KOPT-K1 (cell line): ENCODE measurements at regions not wholly inside any gene's neighbourhood (a gene's known extent, or its start where the extent isn't known, plus 50 kb on each side); places are given as distances from the start of the nearest gene placed in this dataset.

ENCODE experiments used
- H3K27ac ChIP-seq: fragments of 200-600 bp; sonication (generic); 2 replicates; pipeline ENCODE4 v1.5.1; 2016; ENCODE audit warnings: antibody characterized with exemption, mild to moderate bottlenecking, low read depth, low read length; ENCODE audit not compliant: poor library complexity, severe bottlenecking
- H3K36me3 ChIP-seq: fragments of 200-600 bp; sonication (generic); 2 replicates; pipeline ENCODE4 v1.5.1; 2017; ENCODE audit warnings: antibody characterized with exemption, mild to moderate bottlenecking, low read length, moderate library complexity; ENCODE audit not compliant: insufficient read depth
- H3K9me3 ChIP-seq: fragments of 200-600 bp; sonication (generic); 2 replicates; pipeline ENCODE4 v1.5.1; 2017; ENCODE audit warnings: antibody characterized with exemption, low read length, mild to moderate bottlenecking; ENCODE audit not compliant: insufficient read depth, poor library complexity, severe bottlenecking

DNA sequence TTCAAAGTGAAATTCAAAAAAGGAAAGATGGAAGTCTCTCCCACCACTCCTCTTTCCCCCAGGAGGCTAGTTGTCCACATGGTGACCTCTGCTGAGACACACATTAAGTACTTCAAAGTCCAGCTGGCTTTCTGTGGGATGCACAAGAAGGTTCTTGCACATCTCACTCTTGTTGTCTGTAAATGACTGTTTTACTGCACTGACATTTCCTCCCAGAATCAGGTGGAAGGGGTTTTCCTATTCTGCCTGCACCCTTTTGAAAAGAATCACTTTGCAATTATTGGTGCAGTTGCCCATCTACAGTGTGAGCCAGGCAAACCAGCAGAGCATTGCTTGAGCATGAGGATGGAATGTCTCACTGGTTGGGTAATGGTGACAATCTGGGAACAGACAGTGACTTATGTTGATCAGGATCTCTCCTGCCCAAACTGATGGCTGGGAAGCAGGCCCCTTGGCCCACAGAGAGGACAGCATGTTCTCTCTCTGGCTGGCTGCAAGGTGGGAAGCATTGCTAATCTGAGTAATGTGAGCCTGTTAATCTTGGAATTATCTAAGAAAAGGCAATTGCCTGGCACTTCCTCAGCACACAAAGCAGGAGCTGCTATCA lies 347.7 kb upstream of the SATB1 start:
- no peaks in the 10 kb centered on the region for H3K36me3 ChIP-seq
- H3K9me3 ChIP-seq, result no peaks in the 10 kb centered on the region
- H3K27ac ChIP-seq, result no peak overlapping the region

DNA sequence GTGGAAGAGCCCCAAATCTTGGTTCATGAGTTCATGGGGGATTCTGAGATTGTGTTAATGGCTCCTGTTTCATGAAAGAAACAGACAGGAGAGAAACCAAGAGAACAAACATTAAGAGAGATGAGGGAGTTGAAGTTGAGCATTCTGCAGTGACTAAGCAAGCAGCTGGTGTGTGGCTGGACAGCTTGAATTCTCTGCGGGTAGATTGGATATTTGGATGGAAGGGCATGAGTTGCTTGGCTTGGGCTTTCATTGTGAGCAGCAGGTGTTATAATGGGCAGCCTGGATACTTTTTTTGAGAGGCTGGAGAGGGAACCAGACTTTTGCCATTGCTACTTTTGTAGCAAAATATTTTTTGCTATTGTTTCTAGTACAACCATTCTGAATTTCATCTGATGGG lies 346.8 kb upstream of the SATB1 start:
- Histone ChIP-seq H3K36me3 (no peaks in the 10 kb centered on the region), H3K27ac (no peak overlapping the region), H3K9me3 (no peaks in the 10 kb centered on the region)

DNA sequence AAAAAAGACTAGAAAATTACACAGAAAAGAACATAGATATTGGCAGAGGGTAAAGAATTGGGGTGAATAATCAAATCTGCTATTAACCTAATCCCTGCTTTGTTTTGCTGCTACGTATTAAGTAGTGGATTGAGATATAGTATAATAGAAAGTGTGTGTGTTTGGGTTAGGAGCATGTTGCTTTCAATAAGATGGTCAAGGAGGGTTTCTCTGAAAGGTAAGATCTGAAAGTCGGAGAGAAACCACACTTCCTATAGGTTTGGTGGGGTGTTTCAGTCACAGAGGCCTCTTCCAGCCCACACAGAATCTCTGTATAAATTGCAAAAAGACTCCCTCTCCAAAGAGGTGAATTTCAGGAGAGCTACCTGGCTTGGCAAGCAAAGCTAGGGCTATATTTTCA lies 345.7 kb upstream of the SATB1 start:
- Histone ChIP-seq H3K27ac (no peak overlapping the region), H3K36me3 (no peaks in the 10 kb centered on the region), H3K9me3 (no peaks in the 10 kb centered on the region)

DNA sequence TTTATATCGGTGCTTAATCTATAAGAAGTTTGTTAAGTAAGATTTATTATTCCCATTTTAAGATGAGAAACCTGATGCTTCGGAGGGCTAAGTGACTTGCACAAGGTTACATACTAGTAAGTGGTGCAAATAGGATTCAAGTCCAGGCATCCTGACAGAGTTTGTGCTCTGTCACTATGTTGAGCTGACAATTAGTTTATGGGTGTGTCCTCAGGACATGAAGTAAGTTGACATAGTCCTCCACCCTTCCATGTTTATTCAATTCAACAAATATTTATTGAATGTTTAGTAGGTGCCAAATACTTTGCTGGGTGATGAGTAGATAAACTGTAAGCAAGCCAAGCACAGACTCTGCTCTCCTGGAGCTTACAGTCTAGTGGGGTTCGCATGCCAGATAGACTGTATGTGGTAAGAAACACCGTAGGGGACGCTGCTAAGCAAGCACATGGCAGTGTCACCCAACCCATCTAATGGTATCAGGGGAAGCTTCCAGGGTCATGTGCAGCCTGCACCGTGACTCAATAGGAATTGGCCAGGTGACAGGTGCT lies 342.7 kb upstream of the SATB1 start:
- Histone ChIP-seq H3K9me3 (no peaks in the 10 kb centered on the region), H3K27ac (no peak overlapping the region), H3K36me3 (no peaks in the 10 kb centered on the region)

DNA sequence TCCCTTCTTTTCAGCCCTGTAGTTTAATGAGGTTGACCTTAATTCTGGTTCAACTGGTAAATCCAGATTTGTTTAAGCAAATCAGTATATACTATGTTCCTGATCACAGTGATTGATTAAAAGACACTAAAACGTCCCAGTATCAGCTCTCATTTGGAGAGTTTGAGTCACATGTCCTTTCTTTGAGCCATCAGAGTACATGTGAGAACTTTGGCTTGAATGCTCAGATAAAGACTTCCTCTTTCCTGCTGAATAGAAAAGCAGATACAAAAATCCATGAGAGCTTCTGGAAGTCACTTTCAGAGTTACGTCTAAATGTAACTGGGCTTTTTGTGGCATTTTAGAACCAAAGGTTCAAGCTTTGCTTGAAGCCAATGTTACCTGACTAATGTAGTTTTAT lies 341.8 kb upstream of the SATB1 start:
- Histone ChIP-seq H3K27ac (no peak overlapping the region), H3K9me3 (no peaks in the 10 kb centered on the region), H3K36me3 (no peaks in the 10 kb centered on the region)

DNA sequence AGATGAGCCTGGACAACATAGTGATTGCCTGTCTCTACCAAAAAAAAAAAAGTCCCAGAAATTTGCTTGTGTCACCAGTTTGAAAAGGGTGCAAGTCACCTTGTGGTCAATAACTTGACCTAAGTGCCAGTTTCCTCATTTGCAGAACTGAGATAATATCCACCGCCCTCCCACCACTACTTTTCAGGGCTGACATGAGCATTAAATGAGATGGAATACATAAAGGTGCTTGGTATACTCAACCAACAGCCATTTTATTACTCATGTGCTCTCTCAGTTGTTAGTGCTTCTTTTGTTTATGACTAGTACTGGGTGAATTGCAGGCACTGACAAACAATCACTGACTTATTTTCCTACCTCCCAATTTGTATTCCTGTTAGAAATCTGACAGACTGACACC lies 340.5 kb upstream of the SATB1 start:
- Histone ChIP-seq H3K9me3 (no peaks in the 10 kb centered on the region), H3K36me3 (no peaks in the 10 kb centered on the region), H3K27ac (no peak overlapping the region)

DNA sequence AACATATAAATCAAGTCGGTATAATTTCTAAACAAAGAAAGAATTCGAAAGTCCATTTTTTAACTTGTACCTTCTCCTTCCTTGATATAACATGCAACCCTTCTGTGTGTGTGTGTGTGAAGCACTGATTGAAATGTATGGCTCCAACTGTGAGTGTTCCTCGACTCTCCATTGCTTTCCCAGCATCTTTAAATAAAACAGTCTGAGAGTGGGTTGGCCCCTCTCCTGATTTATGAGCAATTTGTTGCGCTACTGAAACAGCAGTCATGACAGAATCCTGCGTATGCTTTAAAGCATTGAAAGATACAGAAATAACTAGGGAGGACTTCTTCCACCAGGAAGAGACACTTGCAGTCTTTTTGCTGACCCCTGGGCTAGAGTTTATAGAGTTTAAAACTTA lies 340.0 kb upstream of the SATB1 start:
- Histone ChIP-seq H3K36me3 (no peaks in the 10 kb centered on the region), H3K27ac (no peak overlapping the region), H3K9me3 (no peaks in the 10 kb centered on the region)

DNA sequence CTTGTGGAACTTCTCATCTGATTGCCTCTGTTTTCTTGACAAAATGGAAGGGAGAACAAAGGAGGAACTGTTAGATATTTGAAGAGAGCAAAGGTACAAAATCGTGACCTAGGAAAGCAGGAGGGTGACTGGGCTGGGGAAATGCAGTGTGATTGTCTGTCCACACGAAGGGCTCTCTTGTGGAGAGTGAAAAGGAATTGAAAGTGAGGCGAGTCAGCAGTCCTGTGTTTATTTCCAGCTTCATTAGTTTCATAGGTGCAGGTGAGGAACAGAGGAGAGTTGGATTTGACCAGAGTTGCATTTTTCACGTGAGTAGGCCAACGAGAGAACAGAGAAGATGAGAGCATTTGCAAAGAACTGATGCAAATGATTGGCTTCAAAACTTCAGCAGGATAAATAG lies 336.4 kb upstream of the SATB1 start:
- H3K9me3 ChIP-seq, result no peaks in the 10 kb centered on the region
- no peaks in the 10 kb centered on the region for H3K36me3 ChIP-seq
- H3K27ac ChIP-seq, result no peak overlapping the region

DNA sequence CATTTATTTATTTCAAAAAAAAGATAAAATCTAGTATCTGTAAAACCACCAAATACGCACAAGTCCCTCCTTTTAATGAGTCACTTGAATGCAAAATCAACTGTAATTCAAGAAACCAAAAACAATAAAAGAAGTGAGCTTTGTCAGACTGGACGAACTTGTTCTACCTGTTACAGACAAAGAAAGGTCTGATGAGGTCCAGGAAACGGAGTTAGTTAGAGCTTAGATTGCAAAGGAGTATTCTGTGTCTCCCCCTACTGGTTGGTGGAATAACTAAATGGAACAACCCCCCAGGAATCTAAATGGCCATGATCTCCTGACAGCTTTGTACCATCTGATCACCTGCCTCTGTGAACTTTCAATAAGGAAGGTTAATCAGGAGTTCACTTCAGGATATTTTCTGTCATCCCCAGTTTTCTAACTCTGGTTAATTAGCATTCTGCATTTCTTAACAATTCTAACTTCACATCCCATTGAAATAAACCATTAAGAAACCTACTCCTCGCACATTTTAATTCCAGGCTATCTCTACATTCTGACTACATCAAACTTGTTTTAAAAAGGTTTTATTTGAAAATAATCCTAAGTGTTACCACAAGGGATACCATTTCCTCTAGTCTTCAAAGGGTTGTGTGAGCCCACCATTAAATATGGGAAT lies 333.0 kb upstream of the SATB1 start:
- Histone ChIP-seq H3K36me3 (no peaks in the 10 kb centered on the region), H3K9me3 (no peaks in the 10 kb centered on the region), H3K27ac (no peak overlapping the region)

DNA sequence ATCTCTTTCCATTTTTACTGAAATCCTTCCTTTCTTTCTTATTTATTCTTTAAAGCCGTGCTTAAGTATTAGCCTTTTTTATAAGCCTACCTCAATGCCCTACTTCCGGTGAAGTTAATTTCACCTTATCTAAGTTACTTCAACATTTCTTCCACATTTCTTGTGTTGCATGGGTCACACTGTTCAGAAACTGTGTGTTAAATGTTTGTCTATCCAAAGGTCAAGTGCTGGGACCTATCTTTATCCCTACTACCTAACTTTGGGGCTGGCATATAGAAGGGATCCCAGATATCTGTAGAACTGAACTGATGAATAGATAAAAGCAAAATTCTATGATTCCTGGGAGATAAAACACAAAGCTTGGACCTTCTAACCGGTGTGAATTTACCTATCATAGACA lies 332.3 kb upstream of the SATB1 start:
- no peaks in the 10 kb centered on the region for H3K36me3 ChIP-seq
- H3K9me3 ChIP-seq, result no peaks in the 10 kb centered on the region

DNA sequence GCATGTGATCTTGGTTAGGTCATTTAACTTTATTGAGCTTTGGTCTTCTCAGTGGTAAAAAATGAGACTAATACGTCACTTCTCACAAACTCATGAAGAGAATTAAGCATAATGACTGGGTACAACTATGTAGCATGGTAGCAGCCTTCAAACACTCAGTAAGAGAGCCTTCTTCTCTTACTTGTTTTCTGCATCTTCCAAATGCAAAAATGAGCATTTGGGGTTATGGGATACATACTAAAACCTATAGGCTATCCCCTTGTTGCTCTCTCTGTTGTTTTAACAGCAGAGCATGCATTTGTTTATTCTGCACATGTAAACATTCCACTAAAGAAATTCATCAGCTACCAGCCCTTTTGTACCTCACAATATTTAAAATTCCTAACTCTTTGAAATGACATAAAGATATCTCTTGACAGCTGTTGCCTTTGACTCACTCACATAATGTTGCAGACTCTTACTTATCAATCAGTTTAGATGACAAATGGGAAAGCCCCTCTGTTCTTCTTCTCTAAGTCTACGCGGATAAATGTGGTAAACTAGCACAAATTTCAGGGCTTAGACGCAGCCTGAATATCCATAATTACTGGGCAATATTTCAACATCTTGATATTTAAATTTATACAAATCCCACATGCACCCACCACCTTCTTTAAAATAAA lies 327.3 kb upstream of the SATB1 start:
- Histone ChIP-seq H3K9me3 (no peaks in the 10 kb centered on the region), H3K36me3 (no peaks in the 10 kb centered on the region), H3K27ac (no peak overlapping the region)

More for the DNA sequence above, 332.3 kb upstream of the SATB1 start:
- no peak overlapping the region for H3K27ac ChIP-seq

DNA sequence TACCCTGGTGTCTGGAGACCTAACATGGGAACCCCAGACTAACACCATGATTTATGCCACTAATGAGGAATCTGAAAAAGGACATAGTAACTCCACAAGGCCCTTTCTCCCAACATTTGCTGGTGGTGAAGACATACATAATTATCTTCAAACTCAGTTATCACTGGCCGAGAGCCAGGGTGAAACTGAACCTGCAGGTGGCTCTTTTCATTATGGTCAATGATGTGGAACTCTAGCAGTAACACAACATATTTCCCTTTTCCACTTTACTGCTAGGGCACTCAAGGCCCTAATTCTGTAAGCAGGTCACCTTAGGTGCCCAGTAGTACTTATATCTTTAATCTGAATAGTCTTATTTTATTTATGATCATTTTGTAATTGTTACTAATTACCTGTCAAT lies 326.4 kb upstream of the SATB1 start:
- Histone ChIP-seq H3K36me3 (no peaks in the 10 kb centered on the region), H3K27ac (no peak overlapping the region), H3K9me3 (no peaks in the 10 kb centered on the region)

DNA sequence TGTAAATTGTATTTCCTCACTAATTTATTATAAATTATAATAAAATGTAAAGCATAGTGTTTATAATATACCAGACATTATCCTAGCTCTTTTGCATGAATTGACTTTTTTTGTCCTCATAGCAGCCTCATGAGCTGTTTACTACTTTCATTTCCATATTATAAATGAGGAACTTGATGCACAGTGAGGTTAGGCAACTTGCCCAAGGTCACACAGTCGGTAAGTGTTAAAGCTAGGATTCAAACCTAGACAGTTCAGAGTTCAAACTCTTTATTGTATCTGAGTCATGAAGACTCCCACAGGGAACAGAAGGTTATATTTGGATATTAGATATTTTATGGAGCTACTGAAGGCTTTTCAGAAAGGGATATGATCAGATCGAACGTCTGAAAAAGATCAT lies 322.2 kb upstream of the SATB1 start:
- Histone ChIP-seq H3K36me3 (no peaks in the 10 kb centered on the region), H3K27ac (no peak overlapping the region), H3K9me3 (no peaks in the 10 kb centered on the region)

DNA sequence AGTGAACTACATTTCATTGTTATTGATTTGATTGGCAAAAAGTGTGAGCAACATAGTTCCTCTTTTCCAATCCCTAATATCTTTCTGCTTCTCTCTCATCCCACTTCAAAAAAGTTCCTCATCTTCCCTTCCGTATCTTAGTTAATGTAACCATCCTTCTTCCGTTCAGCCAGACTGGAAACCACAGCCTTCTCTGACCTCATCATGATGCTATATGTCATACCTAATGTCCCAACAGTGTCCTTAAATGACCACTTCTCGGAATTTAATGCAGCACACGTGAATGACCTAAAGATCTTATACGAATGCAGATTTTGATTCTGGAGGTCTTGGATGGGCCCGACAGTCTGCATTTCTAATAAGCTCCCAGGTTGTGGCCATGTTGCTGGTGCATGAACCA lies 320.3 kb upstream of the SATB1 start:
- Histone ChIP-seq H3K9me3 (no peaks in the 10 kb centered on the region), H3K36me3 (no peaks in the 10 kb centered on the region), H3K27ac (no peak overlapping the region)

DNA sequence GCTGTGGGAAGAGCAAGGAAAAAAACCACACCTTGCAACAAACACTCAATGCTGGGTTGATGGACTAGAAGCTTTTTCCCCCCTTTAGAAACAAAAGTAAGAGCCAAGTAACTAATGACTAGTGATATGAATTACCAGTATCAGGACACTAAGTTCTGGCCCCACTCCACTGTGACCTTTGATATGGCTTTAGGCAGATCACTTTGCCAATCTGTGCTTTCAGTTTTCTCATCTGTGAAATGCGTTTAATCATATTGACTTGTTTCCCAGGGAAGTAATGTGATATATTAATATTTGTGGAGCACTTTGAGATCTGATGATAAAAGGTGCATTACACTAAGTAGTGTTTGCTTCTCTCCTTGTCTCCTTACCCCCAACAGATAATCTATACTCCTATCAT lies 319.3 kb upstream of the SATB1 start:
- Histone ChIP-seq H3K9me3 (no peaks in the 10 kb centered on the region), H3K36me3 (no peaks in the 10 kb centered on the region), H3K27ac (no peak overlapping the region)

DNA sequence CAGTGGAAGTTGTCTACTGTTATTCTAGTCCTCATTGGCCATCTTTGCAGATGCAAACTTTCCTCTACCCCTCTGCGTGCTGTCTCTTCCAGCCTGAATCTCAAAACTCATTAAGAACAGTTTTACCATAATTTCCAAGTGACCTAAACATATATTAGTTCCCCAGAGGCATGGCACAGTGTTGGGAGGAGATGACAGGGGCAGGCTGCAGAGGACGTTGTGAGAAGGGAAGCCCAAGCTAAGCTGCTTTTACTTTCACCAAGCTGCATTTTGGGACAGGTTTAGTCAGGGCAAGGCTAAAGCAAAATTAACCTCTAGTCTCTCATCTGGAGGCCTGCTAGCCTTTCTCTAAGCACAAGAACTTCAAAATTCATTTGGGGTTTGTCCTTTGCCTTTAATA lies 318.6 kb upstream of the SATB1 start:
- Histone ChIP-seq H3K9me3 (no peaks in the 10 kb centered on the region), H3K36me3 (no peaks in the 10 kb centered on the region), H3K27ac (no peak overlapping the region)
